HepG2 (cell line): ENCODE measurements at regions not wholly inside any gene's neighbourhood (a gene's known extent, or its start where the extent isn't known, plus 50 kb on each side); places are given as distances from the start of the nearest gene placed in this dataset.

Experiments used
- ARNT2 ChIP-seq: sonication (generic); formaldehyde crosslinking; IDR thresholded peaks from 2 replicates; pipeline ENCODE4 v1.8.0; 2022; ENCODE audit warnings: mild to moderate bottlenecking, low read depth, missing genetic modification reagents, moderate library complexity
- CEBPG ChIP-seq: IDR thresholded peaks from 2 replicates; pipeline ENCODE4 v1.6.1; 2016
- EP300 ChIP-seq, 3 experiments: sonication (generic) in 1 of 3; formaldehyde crosslinking in 1 of 3; IDR thresholded peaks; 2 replicates each; pipeline versions ENCODE4 v1.5.1 to v1.6.1; 2011 to 2020; ENCODE audit warnings: low read depth in 2 of 3, low read length in 2 of 3, borderline replicate concordance in 1 of 3, improper control_type of control experiment in 1 of 3, mild to moderate bottlenecking in 1 of 3, missing genetic modification reagents in 1 of 3, moderate library complexity in 1 of 3
- KAT8 ChIP-seq: IDR thresholded peaks from 2 replicates; pipeline ENCODE4 v1.6.1; 2016; ENCODE audit warnings: missing genetic modification reagents, missing compliant biosample characterization
- RORA ChIP-seq: sonication (generic); formaldehyde crosslinking; IDR thresholded peaks from 2 replicates; pipeline ENCODE4 v1.5.0; 2020; ENCODE audit warnings: mild to moderate bottlenecking, missing genetic modification reagents, moderate library complexity
- SALL1 ChIP-seq: sonication (generic); formaldehyde crosslinking; IDR thresholded peaks from 2 replicates; pipeline ENCODE4 v1.8.0; 2022; ENCODE audit warnings: mild to moderate bottlenecking, missing genetic modification reagents
- SMARCC2 ChIP-seq: fragments of 450-650 bp; IDR thresholded peaks from 2 replicates; pipeline ENCODE4 v1.6.1; 2017; ENCODE audit warnings: antibody characterized with exemption, mild to moderate bottlenecking
- SP1 ChIP-seq, 2 experiments: fragments of 450-650 bp in 1 of 2; sonication (generic) in 1 of 2; formaldehyde crosslinking in 1 of 2; IDR thresholded peaks; 2 replicates each; pipeline versions ENCODE4 v1.4.0 to v1.6.1; 2016 to 2020; ENCODE audit warnings: missing genetic modification reagents in 1 of 2
- ZBTB3 ChIP-seq: sonication (generic); formaldehyde crosslinking; IDR thresholded peaks from 2 replicates; pipeline ENCODE4 v1.4.0; 2020; ENCODE audit warnings: low read depth, mild to moderate bottlenecking, moderate library complexity, missing genetic modification reagents, borderline replicate concordance
- ZNF143 ChIP-seq: sonication (generic); formaldehyde crosslinking; IDR thresholded peaks from 2 replicates; pipeline ENCODE4 v1.4.0; 2020; ENCODE audit warnings: missing genetic modification reagents
- ZNF281 ChIP-seq: sonication (generic); formaldehyde crosslinking; IDR thresholded peaks from 2 replicates; pipeline ENCODE4 v1.4.0; 2020; ENCODE audit warnings: missing genetic modification reagents, borderline replicate concordance
- ZNF335 ChIP-seq: sonication (generic); formaldehyde crosslinking; IDR thresholded peaks from 2 replicates; pipeline ENCODE4 v1.4.0; 2020; ENCODE audit warnings: missing genetic modification reagents
- ZNF597 ChIP-seq: sonication (generic); formaldehyde crosslinking; IDR thresholded peaks from 2 replicates; pipeline ENCODE4 v1.5.0; 2020; ENCODE audit warnings: missing genetic modification reagents
- TF ChIP-seq, protein P1 (sequence below): sonication (generic); formaldehyde crosslinking; IDR thresholded peaks from 2 replicates; pipeline ENCODE4 v1.4.0; 2020; ENCODE audit warnings: missing genetic modification reagents, borderline replicate concordance
- TF ChIP-seq, protein P2 (sequence below): sonication (generic); formaldehyde crosslinking; IDR thresholded peaks from 2 replicates; pipeline ENCODE4 v1.4.0; 2020; ENCODE audit warnings: missing genetic modification reagents, mild to moderate bottlenecking, borderline replicate concordance
- TF ChIP-seq, protein P3 (sequence below): sonication (generic); formaldehyde crosslinking; IDR thresholded peaks from 2 replicates; pipeline ENCODE4 v1.4.0; 2020; ENCODE audit warnings: missing genetic modification reagents

GRCh38 chr10:21364196-21365114, 161.0 kb downstream of the SKIDA1 start (continued):
- TF ChIP-seq, protein P1, sequence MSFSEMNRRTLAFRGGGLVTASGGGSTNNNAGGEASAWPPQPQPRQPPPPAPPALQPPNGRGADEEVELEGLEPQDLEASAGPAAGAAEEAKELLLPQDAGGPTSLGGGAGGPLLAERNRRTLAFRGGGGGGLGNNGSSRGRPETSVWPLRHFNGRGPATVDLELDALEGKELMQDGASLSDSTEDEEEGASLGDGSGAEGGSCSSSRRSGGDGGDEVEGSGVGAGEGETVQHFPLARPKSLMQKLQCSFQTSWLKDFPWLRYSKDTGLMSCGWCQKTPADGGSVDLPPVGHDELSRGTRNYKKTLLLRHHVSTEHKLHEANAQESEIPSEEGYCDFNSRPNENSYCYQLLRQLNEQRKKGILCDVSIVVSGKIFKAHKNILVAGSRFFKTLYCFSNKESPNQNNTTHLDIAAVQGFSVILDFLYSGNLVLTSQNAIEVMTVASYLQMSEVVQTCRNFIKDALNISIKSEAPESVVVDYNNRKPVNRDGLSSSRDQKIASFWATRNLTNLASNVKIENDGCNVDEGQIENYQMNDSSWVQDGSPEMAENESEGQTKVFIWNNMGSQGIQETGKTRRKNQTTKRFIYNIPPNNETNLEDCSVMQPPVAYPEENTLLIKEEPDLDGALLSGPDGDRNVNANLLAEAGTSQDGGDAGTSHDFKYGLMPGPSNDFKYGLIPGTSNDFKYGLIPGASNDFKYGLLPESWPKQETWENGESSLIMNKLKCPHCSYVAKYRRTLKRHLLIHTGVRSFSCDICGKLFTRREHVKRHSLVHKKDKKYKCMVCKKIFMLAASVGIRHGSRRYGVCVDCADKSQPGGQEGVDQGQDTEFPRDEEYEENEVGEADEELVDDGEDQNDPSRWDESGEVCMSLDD (CRISPR knock-in tag): 0 out of 2 replicates have a peak, but pooled peaks have one; percentile 28
- TF ChIP-seq EP300 (IDR thresholded peaks at IDR 0.05; ENCODE audit: low read depth in 2 of 2, low read length in 2 of 2): peak in 1 of 2 experiments; percentile 4; a peak in 1 of 4 replicates
- no peak for TF ChIP-seq EP300 (CRISPR knock-in tag; IDR thresholded peaks at IDR 0.05; ENCODE audit: borderline replicate concordance)
- TF ChIP-seq SP1 (IDR thresholded peaks at IDR 0.05): no peak
- no peak for TF ChIP-seq SP1 (CRISPR knock-in tag; IDR thresholded peaks at IDR 0.05)
- TF ChIP-seq, protein P2, sequence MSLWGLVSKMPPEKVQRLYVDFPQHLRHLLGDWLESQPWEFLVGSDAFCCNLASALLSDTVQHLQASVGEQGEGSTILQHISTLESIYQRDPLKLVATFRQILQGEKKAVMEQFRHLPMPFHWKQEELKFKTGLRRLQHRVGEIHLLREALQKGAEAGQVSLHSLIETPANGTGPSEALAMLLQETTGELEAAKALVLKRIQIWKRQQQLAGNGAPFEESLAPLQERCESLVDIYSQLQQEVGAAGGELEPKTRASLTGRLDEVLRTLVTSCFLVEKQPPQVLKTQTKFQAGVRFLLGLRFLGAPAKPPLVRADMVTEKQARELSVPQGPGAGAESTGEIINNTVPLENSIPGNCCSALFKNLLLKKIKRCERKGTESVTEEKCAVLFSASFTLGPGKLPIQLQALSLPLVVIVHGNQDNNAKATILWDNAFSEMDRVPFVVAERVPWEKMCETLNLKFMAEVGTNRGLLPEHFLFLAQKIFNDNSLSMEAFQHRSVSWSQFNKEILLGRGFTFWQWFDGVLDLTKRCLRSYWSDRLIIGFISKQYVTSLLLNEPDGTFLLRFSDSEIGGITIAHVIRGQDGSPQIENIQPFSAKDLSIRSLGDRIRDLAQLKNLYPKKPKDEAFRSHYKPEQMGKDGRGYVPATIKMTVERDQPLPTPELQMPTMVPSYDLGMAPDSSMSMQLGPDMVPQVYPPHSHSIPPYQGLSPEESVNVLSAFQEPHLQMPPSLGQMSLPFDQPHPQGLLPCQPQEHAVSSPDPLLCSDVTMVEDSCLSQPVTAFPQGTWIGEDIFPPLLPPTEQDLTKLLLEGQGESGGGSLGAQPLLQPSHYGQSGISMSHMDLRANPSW: no peak
- no peak for TF ChIP-seq RORA
- TF ChIP-seq ZNF281: 0 out of 2 replicates have a peak, but pooled peaks have one; percentile 14
- TF ChIP-seq CEBPG (CRISPR knock-in tag): 0 out of 2 replicates have a peak, but pooled peaks have one; percentile 20
- TF ChIP-seq KAT8 (CRISPR knock-in tag): peak; percentile 31; the same call in 1 of the 2 replicates
- TF ChIP-seq ZNF597 (CRISPR knock-in tag): no peak
- no peak for TF ChIP-seq ZBTB3 (CRISPR knock-in tag)
- TF ChIP-seq SMARCC2: no peak
- TF ChIP-seq ZNF143 (CRISPR knock-in tag): peak; percentile 76
- TF ChIP-seq, protein P3, sequence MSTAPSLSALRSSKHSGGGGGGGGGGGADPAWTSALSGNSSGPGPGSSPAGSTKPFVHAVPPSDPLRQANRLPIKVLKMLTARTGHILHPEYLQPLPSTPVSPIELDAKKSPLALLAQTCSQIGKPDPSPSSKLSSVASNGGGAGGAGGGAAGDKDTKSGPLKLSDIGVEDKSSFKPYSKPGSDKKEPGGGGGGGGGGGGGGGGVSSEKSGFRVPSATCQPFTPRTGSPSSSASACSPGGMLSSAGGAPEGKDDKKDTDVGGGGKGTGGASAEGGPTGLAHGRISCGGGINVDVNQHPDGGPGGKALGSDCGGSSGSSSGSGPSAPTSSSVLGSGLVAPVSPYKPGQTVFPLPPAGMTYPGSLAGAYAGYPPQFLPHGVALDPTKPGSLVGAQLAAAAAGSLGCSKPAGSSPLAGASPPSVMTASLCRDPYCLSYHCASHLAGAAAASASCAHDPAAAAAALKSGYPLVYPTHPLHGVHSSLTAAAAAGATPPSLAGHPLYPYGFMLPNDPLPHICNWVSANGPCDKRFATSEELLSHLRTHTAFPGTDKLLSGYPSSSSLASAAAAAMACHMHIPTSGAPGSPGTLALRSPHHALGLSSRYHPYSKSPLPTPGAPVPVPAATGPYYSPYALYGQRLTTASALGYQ (CRISPR knock-in tag): no peak
- 0 out of 2 replicates have a peak, but pooled peaks have one; percentile 22 for TF ChIP-seq SALL1
- no peak for TF ChIP-seq ZNF335
- no peak for TF ChIP-seq ARNT2
